HEK293T (cell line): ENCODE measurements at regions not wholly inside any gene's neighbourhood (a gene's known extent, or its start where the extent isn't known, plus 50 kb on each side); places are given as distances from the start of the nearest gene placed in this dataset.

Experiments
- CTCF ChIA-PET: fragments of 350-600 bp; formaldehyde crosslinking; extraction: SDS; loops from one replicate; lab custom pipeline; 2021; ENCODE audit warnings: antibody characterized with exemption, inconsistent platforms; lab: Yijun Ruan, JAX
- POLR2A ChIA-PET: fragments of 350-600 bp; formaldehyde crosslinking; extraction: SDS; loops from one replicate; lab custom pipeline; 2020; ENCODE audit warnings: antibody characterized with exemption, inconsistent platforms; lab: Yijun Ruan, JAX
- DNase-seq: peaks from one replicate; pipeline ENCODE4 v3.0.0; 2012; ENCODE audit warnings: mixed read lengths; ENCODE audit errors: extremely low spot score
- ARNT ChIP-seq: fragments of 450-650 bp; IDR thresholded peaks from 2 replicates; pipeline ENCODE4 v1.6.1; 2017; ENCODE audit warnings: mild to moderate bottlenecking
- BHLHE40 ChIP-seq: fragments of 450-650 bp; IDR thresholded peaks from 2 replicates; pipeline ENCODE4 v1.6.1; 2016; ENCODE audit warnings: mild to moderate bottlenecking, moderate library complexity, borderline replicate concordance
- CTBP1 ChIP-seq: fragments of 450-650 bp; IDR thresholded peaks from 2 replicates; pipeline ENCODE4 v1.6.1; 2016; ENCODE audit warnings: borderline replicate concordance
- ELF4 ChIP-seq: fragments of 450-650 bp; IDR thresholded peaks from 2 replicates; pipeline ENCODE4 v1.6.1; 2017; ENCODE audit warnings: antibody characterized with exemption
- FOXA1 ChIP-seq: fragments of 450-650 bp; IDR thresholded peaks from 2 replicates; pipeline ENCODE4 v1.6.1; 2016; ENCODE audit warnings: mild to moderate bottlenecking
- FOXK2 ChIP-seq: fragments of 450-650 bp; IDR thresholded peaks from 2 replicates; pipeline ENCODE4 v1.6.1; 2016; ENCODE audit warnings: mild to moderate bottlenecking
- FOXM1 ChIP-seq: fragments of 450-650 bp; IDR thresholded peaks from 2 replicates; pipeline ENCODE4 v1.6.1; 2017; ENCODE audit warnings: mild to moderate bottlenecking, borderline replicate concordance
- HDGF ChIP-seq: fragments of 450-650 bp; IDR thresholded peaks from 2 replicates; pipeline ENCODE4 v1.6.1; 2017; ENCODE audit warnings: antibody characterized with exemption, borderline replicate concordance
- L3MBTL2 ChIP-seq: fragments of 450-650 bp; conservative IDR thresholded peaks from 2 replicates; pipeline ENCODE4 v1.6.1; 2016; ENCODE audit warnings: mild to moderate bottlenecking
- LEF1 ChIP-seq: fragments of 450-650 bp; IDR thresholded peaks from 2 replicates; pipeline ENCODE4 v1.6.1; 2017; ENCODE audit warnings: mild to moderate bottlenecking, borderline replicate concordance
- NFRKB ChIP-seq: fragments of 450-650 bp; IDR thresholded peaks from 2 replicates; pipeline ENCODE4 v1.6.1; 2016; ENCODE audit warnings: mild to moderate bottlenecking, moderate library complexity
- PKNOX1 ChIP-seq: fragments of 450-650 bp; IDR thresholded peaks from 2 replicates; pipeline ENCODE4 v1.6.1; 2016
- SP1 ChIP-seq: fragments of 450-650 bp; IDR thresholded peaks from 2 replicates; pipeline ENCODE4 v1.6.1; 2017
- SUZ12 ChIP-seq: fragments of 450-650 bp; IDR thresholded peaks from 2 replicates; pipeline ENCODE4 v1.6.1; 2016; ENCODE audit warnings: mild to moderate bottlenecking
- TARDBP ChIP-seq: fragments of 450-650 bp; IDR thresholded peaks from 2 replicates; pipeline ENCODE4 v1.6.1; 2016
- ZNF384 ChIP-seq: fragments of 450-650 bp; IDR thresholded peaks from 2 replicates; pipeline ENCODE4 v1.6.1; 2016

- TF ChIP-seq PKNOX1 = peak; percentile 29; the same call in 1 of the 2 replicates
- no peak for TF ChIP-seq CTBP1
- no peak for TF ChIP-seq TARDBP
- TF ChIP-seq FOXA1 = no peak
- TF ChIP-seq NFRKB = no peak
- no peak for TF ChIP-seq FOXM1
- TF ChIP-seq ZNF384 = peak; percentile 79
- no peak for TF ChIP-seq SUZ12
- TF ChIP-seq SP1 = no peak
- TF ChIP-seq BHLHE40 = no peak
- no peak for TF ChIP-seq L3MBTL2
- no peak for TF ChIP-seq LEF1
- TF ChIP-seq HDGF = no peak
- CTCF ChIA-PET = interaction anchor here (0.6 to 2.8 kb wide), 12 partner anchors 10 to 607 kb away, joined by 3 to 15 read pairs (median 4); no protein-coding TSS in a partner anchor
- POLR2A ChIA-PET = no interaction called here
- DNase-seq = peak; percentile 74
Observed at GRCh38 chr1:229848752-229849677, 218.0 kb upstream of the GALNT2 start.

GRCh38 chr1:229851511-229851910 is 215.5 kb upstream of the GALNT2 start:
- CTCF ChIA-PET = no interaction called here
- TF ChIP-seq HDGF (no peak), LEF1 (no peak), ELF4 (no peak), SP1 (no peak), FOXM1 (no peak), TARDBP (no peak), BHLHE40 (no peak), FOXK2 (no peak)
- no peak for DNase-seq
- POLR2A ChIA-PET = no interaction called here

- TF ChIP-seq SUZ12 = no peak
- TF ChIP-seq L3MBTL2 = no peak
- no peak for TF ChIP-seq BHLHE40
- TF ChIP-seq ZNF384 = no peak
- TF ChIP-seq CTBP1 = no peak
- no peak for TF ChIP-seq SP1
- no peak for TF ChIP-seq PKNOX1
- TF ChIP-seq TARDBP = no peak
- TF ChIP-seq NFRKB = no peak
- no peak for TF ChIP-seq LEF1
- no peak for TF ChIP-seq HDGF
- no peak for TF ChIP-seq FOXM1
- TF ChIP-seq FOXK2 = no peak
- no peak for TF ChIP-seq FOXA1
- no peak for DNase-seq
- POLR2A ChIA-PET = no interaction called here
- CTCF ChIA-PET = no interaction called here
Observed at GRCh38 chr1:229853751-229854150, 213.3 kb upstream of the GALNT2 start.

- DNase-seq = no peak
- TF ChIP-seq ELF4 (no peak), FOXM1 (no peak), FOXA1 (no peak), ZNF384 (no peak), PKNOX1 (no peak), FOXK2 (no peak), CTBP1 (no peak), HDGF (no peak), NFRKB (no peak), ARNT (no peak), SUZ12 (no peak), LEF1 (no peak), L3MBTL2 (no peak), SP1 (no peak), TARDBP (no peak), BHLHE40 (no peak)
- ChIA-PET POLR2A (no interaction called here), CTCF (no interaction called here)
Observed at GRCh38 chr1:229854620-229855019, 212.4 kb upstream of the GALNT2 start.

- no peak for DNase-seq
- POLR2A ChIA-PET = no interaction called here
- CTCF ChIA-PET = no interaction called here
Observed at GRCh38 chr1:229856009-229856650, 210.9 kb upstream of the GALNT2 start.

More at GRCh38 chr1:229856009-229856650, 210.9 kb upstream of the GALNT2 start:
- TF ChIP-seq LEF1 = no peak
- no peak for TF ChIP-seq ELF4
- no peak for TF ChIP-seq CTBP1
- no peak for TF ChIP-seq HDGF
- TF ChIP-seq L3MBTL2 = no peak
- TF ChIP-seq TARDBP = no peak
- no peak for TF ChIP-seq NFRKB
- no peak for TF ChIP-seq SP1
- TF ChIP-seq FOXK2 = no peak
- TF ChIP-seq BHLHE40 = no peak
